Nephron progenitor cell (in vitro differentiated cells): ENCODE measurements at regions not wholly inside any gene's neighbourhood (a gene's known extent, or its start where the extent isn't known, plus 50 kb on each side); places are given as distances from the start of the nearest gene placed in this dataset.

Source experiments
- DNase-seq: peaks from one replicate; pipeline ENCODE4 v3.0.0; 2021
- H3K27ac Mint-ChIP-seq: 2 replicates; pipeline ENCODE4 v1.8.0; 2021; ENCODE audit warnings: mild to moderate bottlenecking, moderate library complexity, mixed read lengths
- H3K27me3 Mint-ChIP-seq: 2 replicates; pipeline ENCODE4 v1.8.0; 2021; ENCODE audit warnings: mild to moderate bottlenecking, low read depth, mixed read lengths; ENCODE audit not compliant: poor library complexity
- H3K36me3 Mint-ChIP-seq: 2 replicates; pipeline ENCODE4 v1.8.0; 2021; ENCODE audit warnings: low read depth, mixed read lengths
- H3K4me1 Mint-ChIP-seq: 2 replicates; pipeline ENCODE4 v1.8.0; 2021; ENCODE audit warnings: mixed read lengths
- H3K4me3 Mint-ChIP-seq: 2 replicates; pipeline ENCODE4 v1.8.0; 2021; ENCODE audit warnings: mild to moderate bottlenecking, moderate library complexity, mixed read lengths
- H3K9me3 Mint-ChIP-seq: 2 replicates; pipeline ENCODE4 v1.8.0; 2021; ENCODE audit warnings: mild to moderate bottlenecking, moderate library complexity, mixed read lengths
- TF ChIP-seq, protein P1 (sequence below): fragments of 200-600 bp; sonication (generic); IDR thresholded peaks from 2 replicates; pipeline ENCODE4 v1.5.0; 2021; ENCODE audit warnings: antibody characterized with exemption

DNA sequence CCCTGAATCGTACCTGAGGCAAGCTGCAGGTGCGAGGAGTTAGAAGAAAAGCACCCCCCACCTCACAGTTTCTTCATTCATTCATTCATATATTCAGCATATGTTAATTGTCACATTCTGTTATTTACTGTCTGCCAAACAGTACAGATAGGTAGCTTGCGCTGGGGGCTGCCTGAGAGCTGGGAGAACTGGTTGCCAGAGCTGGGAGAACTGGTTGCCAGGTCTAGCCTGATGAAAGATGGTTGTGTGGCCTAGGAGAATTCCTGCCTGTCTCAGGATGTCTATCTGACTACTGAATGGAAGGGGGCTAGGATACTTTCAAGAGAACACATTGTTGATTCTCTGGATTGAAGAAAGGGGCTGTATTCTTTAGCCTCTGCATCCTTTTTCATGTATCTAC is 225.9 kb upstream of the POU3F1 start:
- Mint-ChIP-seq H3K4me1 (peaks cover 18% of the 10 kb centered on the region), H3K9me3 (peaks cover 5% of the 10 kb centered on the region), H3K4me3 (no peak overlapping the region)

DNA sequence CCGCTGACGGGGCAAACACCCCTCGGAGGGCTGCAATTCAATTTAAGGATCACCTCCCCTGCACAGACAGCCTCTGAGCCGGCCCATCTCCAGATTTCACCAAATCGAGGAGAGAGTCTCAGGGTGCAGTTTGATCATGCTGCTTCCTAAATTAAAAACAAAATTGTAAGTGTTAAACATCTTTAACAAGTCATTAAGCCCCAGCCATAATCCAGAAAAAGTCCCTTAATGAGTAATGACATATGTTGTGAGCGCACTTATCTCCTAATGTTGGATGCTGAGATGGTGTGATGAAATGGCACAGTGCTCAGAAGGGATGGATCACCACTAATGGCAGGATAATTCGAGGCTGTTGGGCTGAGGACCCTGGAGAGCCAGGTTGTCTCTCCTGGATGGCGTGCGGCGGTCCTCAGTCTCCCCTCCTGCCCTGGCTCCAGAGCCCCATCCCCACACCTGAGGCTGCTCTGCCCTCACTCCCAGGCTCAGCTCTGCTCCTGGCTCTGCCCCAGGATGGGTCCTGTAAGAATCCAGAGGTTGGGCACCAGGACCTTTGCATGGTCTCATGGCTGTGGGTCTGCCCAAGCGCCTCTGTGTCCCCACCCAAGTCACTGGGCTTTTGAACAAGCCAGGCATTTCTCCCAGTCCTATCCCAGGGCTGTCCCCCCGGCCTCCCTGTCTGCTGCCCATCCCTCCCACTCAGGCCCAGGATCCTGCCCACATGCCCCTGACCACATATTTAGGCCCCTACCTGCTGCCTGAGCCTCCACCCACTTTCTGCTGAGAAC is 224.4 kb upstream of the POU3F1 start:
- DNase-seq, result no peak
- peaks cover 51% of the 10 kb centered on the region for H3K27me3 Mint-ChIP-seq
- TF ChIP-seq, protein P1, sequence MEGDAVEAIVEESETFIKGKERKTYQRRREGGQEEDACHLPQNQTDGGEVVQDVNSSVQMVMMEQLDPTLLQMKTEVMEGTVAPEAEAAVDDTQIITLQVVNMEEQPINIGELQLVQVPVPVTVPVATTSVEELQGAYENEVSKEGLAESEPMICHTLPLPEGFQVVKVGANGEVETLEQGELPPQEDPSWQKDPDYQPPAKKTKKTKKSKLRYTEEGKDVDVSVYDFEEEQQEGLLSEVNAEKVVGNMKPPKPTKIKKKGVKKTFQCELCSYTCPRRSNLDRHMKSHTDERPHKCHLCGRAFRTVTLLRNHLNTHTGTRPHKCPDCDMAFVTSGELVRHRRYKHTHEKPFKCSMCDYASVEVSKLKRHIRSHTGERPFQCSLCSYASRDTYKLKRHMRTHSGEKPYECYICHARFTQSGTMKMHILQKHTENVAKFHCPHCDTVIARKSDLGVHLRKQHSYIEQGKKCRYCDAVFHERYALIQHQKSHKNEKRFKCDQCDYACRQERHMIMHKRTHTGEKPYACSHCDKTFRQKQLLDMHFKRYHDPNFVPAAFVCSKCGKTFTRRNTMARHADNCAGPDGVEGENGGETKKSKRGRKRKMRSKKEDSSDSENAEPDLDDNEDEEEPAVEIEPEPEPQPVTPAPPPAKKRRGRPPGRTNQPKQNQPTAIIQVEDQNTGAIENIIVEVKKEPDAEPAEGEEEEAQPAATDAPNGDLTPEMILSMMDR, result no peak
- no peak overlapping the region for H3K27ac Mint-ChIP-seq
- no peaks in the 10 kb centered on the region for H3K9me3 Mint-ChIP-seq
- H3K4me1 Mint-ChIP-seq, result peaks cover 18% of the 10 kb centered on the region
- H3K4me3 Mint-ChIP-seq, result no peak overlapping the region
- H3K36me3 Mint-ChIP-seq, result no peaks in the 10 kb centered on the region

More for the DNA sequence above, 225.9 kb upstream of the POU3F1 start:
- peaks cover 2% of the 10 kb centered on the region for H3K36me3 Mint-ChIP-seq
- DNase-seq, result no peak
- TF ChIP-seq, protein P1, result no peak
- H3K27me3 Mint-ChIP-seq, result peaks cover 45% of the 10 kb centered on the region
- H3K27ac Mint-ChIP-seq, result no peak overlapping the region

DNA sequence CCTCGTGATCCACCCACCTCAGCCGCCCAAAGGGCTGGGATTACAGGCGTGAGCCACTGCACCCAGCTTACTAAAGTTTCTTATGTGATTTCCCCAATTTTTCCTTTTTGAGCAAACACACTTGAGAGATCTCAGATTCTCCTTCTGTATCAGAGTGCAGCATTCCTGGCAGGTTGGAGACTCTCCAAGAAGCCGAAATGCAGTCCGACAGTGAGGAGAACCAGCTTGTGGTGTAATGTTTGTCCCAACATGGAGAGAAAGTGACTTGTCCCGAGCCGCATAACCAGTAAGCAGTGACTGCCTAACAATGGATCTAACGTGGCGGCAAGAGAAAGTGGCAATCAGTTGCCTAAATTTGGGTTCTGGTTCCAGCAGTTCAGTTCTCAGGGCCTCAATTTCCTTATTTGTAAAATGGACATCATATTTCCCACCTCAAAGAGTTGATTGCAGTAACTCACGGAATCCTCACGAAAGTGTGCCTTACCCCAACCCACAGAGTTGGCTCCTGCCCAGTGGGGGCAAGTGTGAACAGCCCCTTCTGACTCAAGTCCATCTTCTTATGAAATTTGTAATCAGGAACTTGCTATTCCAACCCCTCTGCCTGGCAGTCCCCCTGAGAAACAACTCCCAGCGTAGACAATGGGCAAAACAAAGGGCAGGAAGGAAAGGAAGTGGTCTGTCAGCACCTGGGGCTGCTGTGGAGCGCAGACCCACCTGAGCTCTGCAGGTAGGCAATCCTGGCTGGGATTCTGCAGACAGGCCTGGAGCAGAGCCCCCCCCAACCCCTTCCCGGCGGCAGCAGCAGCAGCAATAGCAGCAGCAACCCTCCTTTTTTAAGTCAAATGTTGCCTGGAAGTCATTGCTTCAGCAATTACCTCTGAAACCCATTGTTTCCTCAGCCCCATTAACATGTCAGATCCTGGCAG is 223.6 kb upstream of the POU3F1 start:
- no peaks in the 10 kb centered on the region for H3K9me3 Mint-ChIP-seq
- TF ChIP-seq, protein P1, result no peak
- H3K27me3 Mint-ChIP-seq, result peaks cover 52% of the 10 kb centered on the region
- H3K4me1 Mint-ChIP-seq, result peaks cover 18% of the 10 kb centered on the region
- DNase-seq, result no peak
- H3K27ac Mint-ChIP-seq, result no peak overlapping the region
- no peak overlapping the region for H3K4me3 Mint-ChIP-seq
- no peaks in the 10 kb centered on the region for H3K36me3 Mint-ChIP-seq

DNA sequence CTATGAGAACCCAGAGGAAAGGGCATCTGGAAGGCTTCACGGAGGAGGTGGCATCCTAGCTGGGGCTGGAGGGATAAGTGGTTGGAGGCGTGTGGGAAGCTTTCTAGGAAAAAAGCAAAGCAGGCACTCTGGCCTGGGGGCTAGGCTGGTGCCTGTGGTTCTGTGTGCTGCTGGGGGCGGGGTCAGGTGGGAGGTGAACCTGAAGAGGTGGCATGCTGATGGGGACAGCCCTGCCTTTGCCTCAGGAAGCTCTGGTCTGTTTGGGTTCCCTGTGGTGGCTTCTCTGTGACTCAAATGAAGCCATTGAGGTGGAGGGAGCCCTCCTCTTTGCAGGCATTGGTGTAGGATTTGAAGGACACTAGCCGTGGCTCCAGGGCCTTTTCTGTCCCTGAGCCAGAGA is 221.6 kb upstream of the POU3F1 start:
- Mint-ChIP-seq H3K4me3 (no peak overlapping the region), H3K36me3 (no peaks in the 10 kb centered on the region), H3K27me3 (peaks cover 59% of the 10 kb centered on the region), H3K4me1 (peaks cover 18% of the 10 kb centered on the region), H3K27ac (peak overlapping the region; percentile 5), H3K9me3 (no peaks in the 10 kb centered on the region)
- no peak for DNase-seq
- TF ChIP-seq, protein P1, result no peak

DNA sequence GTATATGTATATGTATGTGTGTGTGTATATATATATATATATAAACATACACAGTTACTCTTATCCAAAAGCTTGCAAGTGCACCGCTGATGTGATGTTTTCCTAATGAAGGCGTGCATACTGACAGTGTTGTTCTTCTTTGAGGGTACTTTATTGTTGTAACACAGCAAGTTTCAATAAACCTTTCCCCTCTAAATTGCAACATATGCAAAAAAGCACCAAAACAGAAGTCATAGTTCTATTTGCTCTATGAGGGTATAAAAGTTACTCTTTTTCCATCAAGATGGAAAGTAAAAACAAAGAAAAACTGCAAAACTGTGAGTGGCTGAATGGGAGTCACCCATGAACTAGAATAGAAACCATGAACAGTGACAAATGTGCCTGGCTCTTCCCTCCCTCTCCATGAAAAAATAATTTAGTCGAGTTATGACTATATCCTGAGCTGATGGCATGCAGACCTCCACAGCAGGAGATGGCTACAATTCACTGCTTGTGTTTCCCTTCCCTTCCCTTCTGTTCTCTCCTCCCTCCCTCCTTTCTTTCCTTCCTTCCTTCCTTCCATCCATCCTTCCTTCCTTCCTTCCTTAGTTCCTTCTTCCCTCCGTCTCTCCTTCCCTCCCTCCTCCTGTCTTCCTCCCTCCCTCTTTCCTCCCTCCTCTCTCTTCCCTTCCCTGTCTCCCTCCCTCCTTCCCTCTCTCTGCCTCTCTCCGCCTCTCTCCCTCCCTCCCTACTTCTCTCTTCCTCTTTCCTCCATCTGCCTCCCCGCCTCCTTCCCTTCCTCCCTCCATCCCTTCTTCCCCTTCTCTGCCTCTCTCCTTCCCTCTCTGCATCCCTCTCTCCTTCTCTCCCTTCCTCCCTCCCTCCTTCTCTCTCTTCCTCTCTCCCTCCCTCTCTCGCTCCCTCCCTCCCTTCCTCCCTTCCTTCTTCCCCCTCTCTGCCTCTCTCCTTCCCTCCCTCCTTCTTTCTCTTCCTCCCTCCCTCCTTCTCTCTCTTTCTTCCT is 220.7 kb upstream of the POU3F1 start:
- DNase-seq, result no peak
- H3K27ac Mint-ChIP-seq, result no peak overlapping the region
- no peak overlapping the region for H3K4me3 Mint-ChIP-seq
- TF ChIP-seq, protein P1, result no peak
- H3K4me1 Mint-ChIP-seq, result peaks cover 18% of the 10 kb centered on the region
- H3K27me3 Mint-ChIP-seq, result peaks cover 62% of the 10 kb centered on the region
- H3K36me3 Mint-ChIP-seq, result no peaks in the 10 kb centered on the region
- H3K9me3 Mint-ChIP-seq, result no peaks in the 10 kb centered on the region
